ENCODE measurements at regions not wholly inside any gene's neighbourhood (a gene's known extent, or its start where the extent isn't known, plus 50 kb on each side); places are given as distances from the start of the nearest gene placed in this dataset.

DNA sequence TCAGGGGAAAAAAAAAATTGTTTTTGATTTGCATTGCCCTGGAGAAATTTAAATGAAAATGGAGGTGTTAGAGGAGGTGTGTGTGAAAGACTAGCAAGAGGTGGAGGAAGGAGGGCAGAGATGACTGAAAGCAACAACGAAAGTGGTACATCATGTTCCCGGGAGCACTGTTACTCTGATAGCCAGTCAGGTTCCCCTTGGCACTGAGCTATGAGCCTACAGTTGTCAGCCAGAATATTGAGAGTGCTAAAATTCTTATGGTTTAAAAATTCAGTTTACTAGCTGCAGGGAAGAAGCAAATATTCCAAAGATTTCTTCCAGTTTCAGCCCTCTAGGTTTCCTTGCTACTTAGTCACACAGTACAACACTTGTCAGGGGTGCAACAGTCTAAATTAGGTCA lies 366.7 kb upstream of the DLGAP1 start:
- FAIRE-seq (no peak), DNase-seq (ENCODE audit: extremely low read depth in 1 of 4, low spot score in 3 of 4) (no peak), ATAC-seq (no peak)
- Histone ChIP-seq H3K9me3 (replicated peaks; ENCODE audit: control insufficient read depth, insufficient read depth, low read depth, low read length) (peaks cover 4% of the 10 kb centered on the region; the same call in 1 of the 2 replicates), H3K36me3 (ENCODE audit: control insufficient read depth, insufficient read depth, low read length) (no peaks in the 10 kb centered on the region), H2AFZ (ENCODE audit: low read depth, low read length) (no peak overlapping the region), H3K4me1 (replicated peaks in 1 of 2; ENCODE audit: control insufficient read depth in 2 of 2, insufficient read depth in 2 of 2, low read length in 2 of 2) (no peaks in the 10 kb centered on the region), H4K20me1 (replicated peaks; ENCODE audit: control insufficient read depth, insufficient read depth, low read length) (no peaks in the 10 kb centered on the region), H3K27me3 (ENCODE audit: control insufficient read depth in 2 of 2, insufficient read depth in 2 of 2, low read length in 2 of 2) (no peaks in the 10 kb centered on the region), H3K4me3 (no peak overlapping the region), H3K79me2 (ENCODE audit: control insufficient read depth, insufficient read depth, low read length) (no peaks in the 10 kb centered on the region), H3K4me2 (ENCODE audit: insufficient read depth, low read length) (no peak overlapping the region), H3K9me1 (ENCODE audit: control insufficient read depth, insufficient read depth, low read length) (no peaks in the 10 kb centered on the region), H3K9ac (ENCODE audit: insufficient read depth in 1 of 2, low read depth in 2 of 2, low read length in 2 of 2) (no peak overlapping the region), H3K27ac (ENCODE audit: extremely low read depth, low read depth, low read length) (no peak overlapping the region)
- POLR2A ChIA-PET: no interaction called here
- WGBS (ENCODE audit: insufficient coverage, low coverage, missing lambda C conversion rate): 0% methylated on average over 2 of the region's 2 CpGs
- in situ Hi-C loops (cut with MboI) (no loop called here), intact Hi-C loops (cut with micrococcal nuclease) (no loop called here)
- TF ChIP-seq ZNF324 (CRISPR knock-in tag; IDR thresholded peaks at IDR 0.05) (no peak), SFPQ (IDR thresholded peaks at IDR 0.05; ENCODE audit: low read depth, low read length) (no peak), NFIC (IDR thresholded peaks at IDR 0.05) (no peak), SP1 (CRISPR knock-in tag; IDR thresholded peaks at IDR 0.05) (no peak), SAFB2 (IDR thresholded peaks at IDR 0.05; ENCODE audit: borderline replicate concordance, low read depth, low read length, severe bottlenecking) (no peak), LEF1 (IDR thresholded peaks at IDR 0.05) (no peak), TCF3 (CRISPR knock-in tag; IDR thresholded peaks at IDR 0.05) (no peak), ZSCAN29 (IDR thresholded peaks at IDR 0.05) (no peak), PRPF4 (IDR thresholded peaks at IDR 0.05; ENCODE audit: insufficient read depth, low read depth, low read length, poor library complexity, severe bottlenecking) (no peak)
- CTCF ChIA-PET (ENCODE audit: low intra/inter-chr PET ratio): no interaction called here
- BruUV-seq (replicated peaks): no TSS peak
